ENCODE measurements at regions not wholly inside any gene's neighbourhood (a gene's known extent, or its start where the extent isn't known, plus 50 kb on each side); places are given as distances from the start of the nearest gene placed in this dataset.

GRCh38 chr6:135701426-135701825 is 150.1 kb upstream of the PDE7B start:
- no peak for TF ChIP-seq CTCF (IDR thresholded peaks at IDR 0.05; ENCODE audit: insufficient read depth, low read length)
- TF ChIP-seq GABPA (IDR thresholded peaks at IDR 0.05; ENCODE audit: low read depth): no peak
- no peak for TF ChIP-seq REST (IDR thresholded peaks at IDR 0.05; ENCODE audit: insufficient replicate concordance, low read depth)
